HG02981 (cell line): ENCODE measurements at regions not wholly inside any gene's neighbourhood (a gene's known extent, or its start where the extent isn't known, plus 50 kb on each side); places are given as distances from the start of the nearest gene placed in this dataset.
"Not testable (repeated sequence)": the region's sequence is repeated elsewhere in the genome, so short reads cannot be mapped to it uniquely, and the experiment has no call there.

ENCODE experiments used
- ATAC-seq: cut with Tn5 transposase; IDR thresholded peaks from one replicate; pipeline ENCODE4 v1.9.1; 2021; ENCODE audit warnings: mild to moderate bottlenecking, moderate library complexity; ENCODE audit not compliant: unreplicated experiment

GRCh38 chr6:23524548-23524947 lies 601.5 kb upstream of the NRSN1 start:
- ATAC-seq = no peak

- ATAC-seq = no peak
These were observed 599.5 kb upstream of the NRSN1 start for GRCh38 chr6:23526526-23526925.

- no peak for ATAC-seq
These were observed 596.1 kb upstream of the NRSN1 start for GRCh38 chr6:23529902-23530301.

- no peak for ATAC-seq
These were observed 594.3 kb upstream of the NRSN1 start for GRCh38 chr6:23531666-23532065.

- no peak for ATAC-seq
These were observed 593.8 kb upstream of the NRSN1 start for GRCh38 chr6:23532227-23532626.

GRCh38 chr6:23533311-23533710 lies 592.7 kb upstream of the NRSN1 start:
- no peak for ATAC-seq

GRCh38 chr6:23533944-23534343 lies 592.1 kb upstream of the NRSN1 start:
- no peak for ATAC-seq

- ATAC-seq = no peak
These were observed 591.7 kb upstream of the NRSN1 start for GRCh38 chr6:23534351-23534750.

- no peak for ATAC-seq
These were observed 590.9 kb upstream of the NRSN1 start for GRCh38 chr6:23535101-23535500.

- ATAC-seq = no peak
These were observed 588.2 kb upstream of the NRSN1 start for GRCh38 chr6:23537828-23538227.

GRCh38 chr6:23547851-23548250 lies 578.2 kb upstream of the NRSN1 start:
- no peak for ATAC-seq

- not testable (repeated sequence) for ATAC-seq
These were observed 571.1 kb upstream of the NRSN1 start for GRCh38 chr6:23554953-23555352.

- ATAC-seq = no peak
These were observed 566.2 kb upstream of the NRSN1 start for GRCh38 chr6:23559587-23560343.

- no peak for ATAC-seq
These were observed 564.3 kb upstream of the NRSN1 start for GRCh38 chr6:23561732-23562131.

- no peak for ATAC-seq
These were observed 563.5 kb upstream of the NRSN1 start for GRCh38 chr6:23562554-23562953.

GRCh38 chr6:23563323-23563722 lies 562.7 kb upstream of the NRSN1 start:
- ATAC-seq = no peak

- ATAC-seq = no peak
These were observed 559.6 kb upstream of the NRSN1 start for GRCh38 chr6:23566418-23566817.

GRCh38 chr6:23568292-23568691 lies 557.7 kb upstream of the NRSN1 start:
- no peak for ATAC-seq

GRCh38 chr6:23584134-23584763 lies 541.8 kb upstream of the NRSN1 start:
- ATAC-seq = no peak

GRCh38 chr6:23587582-23587981 lies 538.4 kb upstream of the NRSN1 start:
- ATAC-seq = no peak

- ATAC-seq = no peak
These were observed 536.2 kb upstream of the NRSN1 start for GRCh38 chr6:23589811-23590210.

- no peak for ATAC-seq
These were observed 535.4 kb upstream of the NRSN1 start for GRCh38 chr6:23590498-23591126.
